Mesothelial cell of epicardium (in vitro differentiated cells): ENCODE measurements at regions not wholly inside any gene's neighbourhood (a gene's known extent, or its start where the extent isn't known, plus 50 kb on each side); places are given as distances from the start of the nearest gene placed in this dataset.

ENCODE experiments used
- DNase-seq, 2 experiments: peaks; one replicate each; pipeline ENCODE4 v3.0.0; 2021; ENCODE audit warnings: low spot score in 2 of 2; ENCODE audit not compliant: unreplicated experiment in 2 of 2
- H3K27ac Mint-ChIP-seq: 2 replicates; pipeline ENCODE4 v1.8.0; 2021; ENCODE audit warnings: mixed read lengths
- H3K27me3 Mint-ChIP-seq: 2 replicates; pipeline ENCODE4 v1.8.0; 2021; ENCODE audit warnings: low read depth, mixed read lengths
- H3K36me3 Mint-ChIP-seq: 2 replicates; pipeline ENCODE4 v1.8.0; 2021; ENCODE audit warnings: mixed read lengths
- H3K4me1 Mint-ChIP-seq: 2 replicates; pipeline ENCODE4 v1.8.0; 2021; ENCODE audit warnings: mixed read lengths
- H3K4me3 Mint-ChIP-seq: 2 replicates; pipeline ENCODE4 v1.8.0; 2021; ENCODE audit warnings: mild to moderate bottlenecking, moderate library complexity, mixed read lengths
- H3K9me3 Mint-ChIP-seq: 2 replicates; pipeline ENCODE4 v1.8.0; 2021; ENCODE audit warnings: mixed read lengths
- CTCF ChIP-seq: fragments of 200-600 bp; sonication (generic); IDR thresholded peaks from one replicate; pipeline ENCODE4 v1.5.0; 2021; ENCODE audit warnings: antibody characterized with exemption; ENCODE audit not compliant: unreplicated experiment

DNA sequence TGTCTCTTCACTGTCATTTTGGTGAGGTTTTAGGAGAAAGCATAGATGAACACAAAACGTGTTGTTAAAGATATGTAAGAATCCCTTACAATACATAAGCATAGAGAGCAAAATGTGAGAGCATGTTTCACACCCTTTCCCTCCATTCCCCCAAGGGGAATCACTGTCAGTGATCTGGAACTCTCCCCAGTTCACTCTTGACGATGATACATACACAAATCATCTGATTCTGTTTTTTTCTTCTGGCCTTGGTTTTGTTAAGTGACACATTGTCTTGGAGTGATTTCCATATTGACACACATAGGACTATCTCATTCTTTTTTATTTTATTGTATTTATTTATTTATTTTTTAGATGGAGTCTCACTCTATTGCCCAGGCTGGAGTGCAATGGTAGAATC, 53.7 kb upstream of the TANC1 start:
- TF ChIP-seq CTCF = no peak
- H3K27me3 Mint-ChIP-seq = no peaks in the 10 kb centered on the region
- no peaks in the 10 kb centered on the region for H3K36me3 Mint-ChIP-seq
- H3K27ac Mint-ChIP-seq = no peak overlapping the region
- peaks cover 24% of the 10 kb centered on the region for H3K4me1 Mint-ChIP-seq
- no peak for DNase-seq
- no peak overlapping the region for H3K4me3 Mint-ChIP-seq
- peaks cover 4% of the 10 kb centered on the region for H3K9me3 Mint-ChIP-seq

GRCh38 chr2:158917121-158917520, 51.3 kb upstream of the TANC1 start:
- Mint-ChIP-seq H3K36me3 (peaks cover 3% of the 10 kb centered on the region), H3K4me1 (peaks cover 29% of the 10 kb centered on the region), H3K4me3 (no peak overlapping the region), H3K27ac (peak overlapping the region; percentile 57), H3K9me3 (peaks cover 4% of the 10 kb centered on the region), H3K27me3 (no peaks in the 10 kb centered on the region)
- TF ChIP-seq CTCF = no peak
- no peak for DNase-seq

DNA sequence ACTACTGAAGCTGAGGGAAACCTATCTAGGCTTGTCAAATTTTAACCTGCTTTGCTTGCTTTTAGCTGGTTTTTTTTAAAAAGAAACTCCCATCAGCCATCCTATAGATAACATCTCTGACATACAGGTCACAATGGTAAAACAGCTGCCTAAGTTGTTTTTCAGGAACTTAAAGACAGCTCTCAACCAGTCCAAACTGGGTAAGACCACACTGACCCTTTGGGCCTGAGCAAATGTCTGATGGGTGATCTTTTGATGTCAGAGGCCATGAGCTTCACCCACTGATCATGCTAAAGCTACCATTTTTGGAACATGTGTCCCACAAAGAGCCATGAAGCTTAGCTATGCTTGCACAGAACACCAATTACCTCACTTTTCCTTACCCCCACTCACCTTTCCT, 50.0 kb upstream of the TANC1 start:
- DNase-seq = no peak
- no peak for TF ChIP-seq CTCF
- peaks cover 36% of the 10 kb centered on the region for H3K4me1 Mint-ChIP-seq
- H3K4me3 Mint-ChIP-seq = no peak overlapping the region
- H3K36me3 Mint-ChIP-seq = peaks cover 3% of the 10 kb centered on the region
- H3K27ac Mint-ChIP-seq = no peak overlapping the region
- no peaks in the 10 kb centered on the region for H3K27me3 Mint-ChIP-seq
- peaks cover 4% of the 10 kb centered on the region for H3K9me3 Mint-ChIP-seq
